AG04449 (cell line): ENCODE measurements at regions not wholly inside any gene's neighbourhood (a gene's known extent, or its start where the extent isn't known, plus 50 kb on each side); places are given as distances from the start of the nearest gene placed in this dataset.

ENCODE experiments used
- CTCF ChIA-PET: fragments of 350-600 bp; formaldehyde crosslinking; extraction: SDS; loops from one replicate; lab custom pipeline; 2021; ENCODE audit warnings: antibody characterized with exemption; lab: Yijun Ruan, JAX
- POLR2A ChIA-PET: fragments of 400-600, 350-600 bp; formaldehyde crosslinking; extraction: SDS; loops from one replicate; lab custom pipeline; 2020; ENCODE audit warnings: antibody characterized with exemption, inconsistent platforms; lab: Yijun Ruan, JAX
- DNase-seq: peaks from one replicate; pipeline ENCODE4 v3.0.0-alpha.2; 2010; ENCODE audit warnings: low read depth, low spot score
- H3K4me3 ChIP-seq: 2 replicates; pipeline ENCODE4 v1.5.1; 2011; ENCODE audit warnings: low read depth, mild to moderate bottlenecking, control low read depth, low read length
- CTCF ChIP-seq: IDR thresholded peaks from one replicate; pipeline ENCODE4 v1.5.1; 2011; ENCODE audit warnings: mild to moderate bottlenecking, moderate library complexity, low read length, control low read depth, inconsistent platforms; ENCODE audit not compliant: insufficient read depth; ENCODE audit errors: missing control alignments

GRCh38 chr9:78590068-78590467 is 293.1 kb downstream of the PSAT1 start:
- no peak for DNase-seq
- TF ChIP-seq CTCF: no peak
- ChIA-PET CTCF (interaction anchor here (1.3 kb wide), 1 partner anchor 151 kb away, joined by 9 read pairs; no protein-coding TSS in a partner anchor), POLR2A (interaction anchor here (0.7 kb wide), 1 partner anchor 23 kb away, joined by 3 read pairs; no protein-coding TSS in a partner anchor)
- no peak overlapping the region for H3K4me3 ChIP-seq

- no peak overlapping the region for H3K4me3 ChIP-seq
- CTCF ChIA-PET: interaction anchor here (1.3 to 1.4 kb wide), 2 partner anchors 8 to 25 kb away, joined by 3 to 4 read pairs; no protein-coding TSS in a partner anchor
- DNase-seq: peak; percentile 72
- no peak for TF ChIP-seq CTCF
- POLR2A ChIA-PET: no interaction called here
Measured at GRCh38 chr9:78592811-78593210, 295.9 kb downstream of the PSAT1 start.

GRCh38 chr9:78595200-78595945 is 298.4 kb downstream of the PSAT1 start:
- ChIA-PET CTCF (interaction anchor here (2.3 kb wide), 1 partner anchor 156 kb away, joined by 11 read pairs; no protein-coding TSS in a partner anchor), POLR2A (interaction anchor here (1.0 to 1.3 kb wide), 2 partner anchors 10 to 427 kb away, joined by 3 read pairs; no protein-coding TSS in a partner anchor)

GRCh38 chr9:78596346-78596745 is 299.4 kb downstream of the PSAT1 start:
- CTCF ChIA-PET: interaction anchor here (1.0 to 2.4 kb wide), 3 partner anchors 12 to 157 kb away, joined by 3 to 6 read pairs (median 6); no protein-coding TSS in a partner anchor
- no peak for DNase-seq
- H3K4me3 ChIP-seq: no peak overlapping the region
- no peak for TF ChIP-seq CTCF
- POLR2A ChIA-PET: no interaction called here

More at GRCh38 chr9:78595200-78595945, 298.4 kb downstream of the PSAT1 start:
- TF ChIP-seq CTCF: no peak
- no peak overlapping the region for H3K4me3 ChIP-seq
- DNase-seq: no peak

- ChIA-PET POLR2A (no interaction called here), CTCF (interaction anchor here (2.0 to 2.4 kb wide), 2 partner anchors 10 to 159 kb away, joined by 6 read pairs; no protein-coding TSS in a partner anchor)
- TF ChIP-seq CTCF: no peak
- no peak overlapping the region for H3K4me3 ChIP-seq
- DNase-seq: no peak
Measured at GRCh38 chr9:78598120-78598519, 301.2 kb downstream of the PSAT1 start.

GRCh38 chr9:78599926-78600325 is 303.0 kb downstream of the PSAT1 start:
- no peak for DNase-seq
- ChIA-PET CTCF (interaction anchor here (1.0 to 4.5 kb wide), 8 partner anchors 11 to 529 kb away, joined by 3 to 47 read pairs (median 4); no protein-coding TSS in a partner anchor), POLR2A (no interaction called here)
- no peak for TF ChIP-seq CTCF
- no peak overlapping the region for H3K4me3 ChIP-seq
